ENCODE measurements at regions not wholly inside any gene's neighbourhood (a gene's known extent, or its start where the extent isn't known, plus 50 kb on each side); places are given as distances from the start of the nearest gene placed in this dataset.

- in situ Hi-C loops (cut with HindIII; ENCODE audit: low pct_ligation_motif_present, low sequenced_read_pairs) = no loop called here
- no peak overlapping the region for H3K4me3 ChIP-seq (ENCODE audit: low read depth, low read length)
Observed at GRCh38 chr3:23741036-23741706, 64.6 kb upstream of the UBE2E1 start.

GRCh38 chr3:23743141-23743784, 62.5 kb upstream of the UBE2E1 start:
- no peak overlapping the region for H3K4me3 ChIP-seq (ENCODE audit: low read depth, low read length)
- H3K27ac ChIP-seq = no peak overlapping the region
- no peak for DNase-seq
- in situ Hi-C loops (cut with HindIII; ENCODE audit: low pct_ligation_motif_present, low sequenced_read_pairs) = no loop called here
- H3K27me3 ChIP-seq (replicated peaks) = no peaks in the 10 kb centered on the region
- TF ChIP-seq, protein P1, sequence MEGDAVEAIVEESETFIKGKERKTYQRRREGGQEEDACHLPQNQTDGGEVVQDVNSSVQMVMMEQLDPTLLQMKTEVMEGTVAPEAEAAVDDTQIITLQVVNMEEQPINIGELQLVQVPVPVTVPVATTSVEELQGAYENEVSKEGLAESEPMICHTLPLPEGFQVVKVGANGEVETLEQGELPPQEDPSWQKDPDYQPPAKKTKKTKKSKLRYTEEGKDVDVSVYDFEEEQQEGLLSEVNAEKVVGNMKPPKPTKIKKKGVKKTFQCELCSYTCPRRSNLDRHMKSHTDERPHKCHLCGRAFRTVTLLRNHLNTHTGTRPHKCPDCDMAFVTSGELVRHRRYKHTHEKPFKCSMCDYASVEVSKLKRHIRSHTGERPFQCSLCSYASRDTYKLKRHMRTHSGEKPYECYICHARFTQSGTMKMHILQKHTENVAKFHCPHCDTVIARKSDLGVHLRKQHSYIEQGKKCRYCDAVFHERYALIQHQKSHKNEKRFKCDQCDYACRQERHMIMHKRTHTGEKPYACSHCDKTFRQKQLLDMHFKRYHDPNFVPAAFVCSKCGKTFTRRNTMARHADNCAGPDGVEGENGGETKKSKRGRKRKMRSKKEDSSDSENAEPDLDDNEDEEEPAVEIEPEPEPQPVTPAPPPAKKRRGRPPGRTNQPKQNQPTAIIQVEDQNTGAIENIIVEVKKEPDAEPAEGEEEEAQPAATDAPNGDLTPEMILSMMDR (IDR thresholded peaks at IDR 0.05; ENCODE audit: low read depth, low read length, missing control alignments) = no peak
- no peaks in the 10 kb centered on the region for H3K36me3 ChIP-seq (replicated peaks)

More at GRCh38 chr3:23741036-23741706, 64.6 kb upstream of the UBE2E1 start:
- H3K36me3 ChIP-seq (replicated peaks) = no peaks in the 10 kb centered on the region
- no peak overlapping the region for H3K27ac ChIP-seq
- no peak for DNase-seq
- TF ChIP-seq, protein P1 (IDR thresholded peaks at IDR 0.05; ENCODE audit: low read depth, low read length, missing control alignments) = no peak
- H3K27me3 ChIP-seq (replicated peaks) = no peaks in the 10 kb centered on the region

- TF ChIP-seq, protein P1 (IDR thresholded peaks at IDR 0.05; ENCODE audit: low read depth, low read length, missing control alignments) = no peak
- no peak for DNase-seq
- Histone ChIP-seq H3K27ac (no peak overlapping the region), H3K27me3 (replicated peaks) (no peaks in the 10 kb centered on the region), H3K36me3 (replicated peaks) (no peaks in the 10 kb centered on the region), H3K4me3 (ENCODE audit: low read depth, low read length) (no peak overlapping the region)
- in situ Hi-C loops (cut with HindIII; ENCODE audit: low pct_ligation_motif_present, low sequenced_read_pairs) = no loop called here
Observed at GRCh38 chr3:23746441-23746840, 59.3 kb upstream of the UBE2E1 start.

- TF ChIP-seq, protein P1 (IDR thresholded peaks at IDR 0.05; ENCODE audit: low read depth, low read length, missing control alignments) = no peak
- in situ Hi-C loops (cut with HindIII; ENCODE audit: low pct_ligation_motif_present, low sequenced_read_pairs) = no loop called here
- no peak overlapping the region for H3K4me3 ChIP-seq (ENCODE audit: low read depth, low read length)
- no peak overlapping the region for H3K27ac ChIP-seq
- no peak for DNase-seq
- no peaks in the 10 kb centered on the region for H3K27me3 ChIP-seq (replicated peaks)
- H3K36me3 ChIP-seq (replicated peaks) = no peaks in the 10 kb centered on the region
Observed at GRCh38 chr3:23747841-23748240, 57.9 kb upstream of the UBE2E1 start.

DNA sequence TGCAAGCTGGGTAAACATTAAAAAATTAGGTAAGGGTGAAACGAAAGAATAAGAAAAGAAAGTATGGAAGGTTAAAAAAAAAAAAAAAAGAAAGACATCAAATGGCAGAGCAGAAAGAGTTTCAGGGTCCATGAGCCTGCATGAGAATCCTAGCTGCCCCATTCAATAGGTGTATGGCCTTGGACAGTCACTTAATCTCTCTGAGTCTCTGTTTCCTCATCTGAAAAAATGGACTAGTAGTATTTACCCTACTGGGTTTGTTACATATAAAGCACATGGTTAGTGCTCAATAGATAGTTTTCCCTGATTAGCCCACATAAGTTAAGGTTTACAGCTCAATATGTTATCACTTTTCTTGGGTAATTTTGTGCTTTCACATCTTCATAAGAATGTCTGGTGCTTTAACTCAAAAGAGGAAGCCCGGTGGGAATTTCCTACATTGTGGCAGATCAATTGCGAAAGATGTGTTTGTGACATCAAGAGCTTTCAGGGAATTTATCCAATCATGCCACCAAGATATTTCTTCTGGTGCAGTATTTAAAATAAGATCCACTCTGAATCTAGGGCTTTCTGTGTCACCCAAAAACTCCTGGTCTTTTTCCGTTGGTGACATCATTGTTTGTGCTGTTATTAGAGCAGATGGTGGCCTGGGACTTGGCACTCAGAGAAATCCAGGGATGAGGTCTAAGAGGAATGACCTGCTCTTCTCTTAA, 57.2 kb upstream of the UBE2E1 start:
- peak; percentile 43 for DNase-seq
- TF ChIP-seq, protein P1 (IDR thresholded peaks at IDR 0.05; ENCODE audit: low read depth, low read length, missing control alignments) = no peak
- Histone ChIP-seq H3K4me3 (ENCODE audit: low read depth, low read length) (no peak overlapping the region), H3K27me3 (replicated peaks) (no peaks in the 10 kb centered on the region), H3K27ac (no peak overlapping the region), H3K36me3 (replicated peaks) (no peaks in the 10 kb centered on the region)
- in situ Hi-C loops (cut with HindIII; ENCODE audit: low pct_ligation_motif_present, low sequenced_read_pairs) = no loop called here

All from brain microvascular endothelial cell (primary cell).